ENCODE measurements at regions not wholly inside any gene's neighbourhood (a gene's known extent, or its start where the extent isn't known, plus 50 kb on each side); places are given as distances from the start of the nearest gene placed in this dataset.
"Not testable (repeated sequence)": the region's sequence is repeated elsewhere in the genome, so short reads cannot be mapped to it uniquely, and the experiment has no call there.

DNA sequence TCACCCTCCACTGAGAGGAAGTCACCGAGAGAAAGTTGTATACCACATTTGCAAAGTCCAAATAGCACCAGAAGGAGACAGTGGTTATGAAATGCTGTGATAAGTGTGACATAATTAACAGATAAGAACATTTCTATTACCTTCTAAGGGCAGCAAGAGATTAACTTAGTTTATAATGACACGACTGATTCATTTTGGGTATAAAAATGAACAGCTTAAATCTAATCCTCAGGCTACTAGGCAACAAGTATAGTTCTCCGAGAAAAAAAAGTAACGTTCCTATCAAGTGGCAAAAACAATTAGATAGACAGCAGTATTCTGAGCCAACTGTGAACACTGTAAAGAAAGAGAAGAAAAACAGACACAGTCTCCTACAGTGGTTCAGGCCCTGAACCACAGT, 431.2 kb upstream of the GRAMD2B start:
- DNase-seq (no peak), ATAC-seq (no peak)
- Histone ChIP-seq H3K27me3 (no peaks in the 10 kb centered on the region), H3K27ac (no peak overlapping the region), H3K36me3 (no peaks in the 10 kb centered on the region), H3K9me3 (peaks cover 0 to under 1% (median 0%) of the 10 kb centered on the region in 12 donors), H3K4me1 (peaks cover 0 to 6% (median 0%) of the 10 kb centered on the region in 12 donors), H3K4me3 (no peak overlapping the region)
- intact Hi-C loops (cut with DNase I), result loop anchor here in 1 of 10 donors (10.0 kb wide), 1 partner anchor 103 kb away; no protein-coding TSS in a partner anchor
- WGBS, 4 donors, result 37 to 49% (median 40%) methylated on average over 4 of the region's 4 CpGs
- no peak for TF ChIP-seq POLR2A (IDR thresholded peaks at IDR 0.05)
- TF ChIP-seq, protein P1, sequence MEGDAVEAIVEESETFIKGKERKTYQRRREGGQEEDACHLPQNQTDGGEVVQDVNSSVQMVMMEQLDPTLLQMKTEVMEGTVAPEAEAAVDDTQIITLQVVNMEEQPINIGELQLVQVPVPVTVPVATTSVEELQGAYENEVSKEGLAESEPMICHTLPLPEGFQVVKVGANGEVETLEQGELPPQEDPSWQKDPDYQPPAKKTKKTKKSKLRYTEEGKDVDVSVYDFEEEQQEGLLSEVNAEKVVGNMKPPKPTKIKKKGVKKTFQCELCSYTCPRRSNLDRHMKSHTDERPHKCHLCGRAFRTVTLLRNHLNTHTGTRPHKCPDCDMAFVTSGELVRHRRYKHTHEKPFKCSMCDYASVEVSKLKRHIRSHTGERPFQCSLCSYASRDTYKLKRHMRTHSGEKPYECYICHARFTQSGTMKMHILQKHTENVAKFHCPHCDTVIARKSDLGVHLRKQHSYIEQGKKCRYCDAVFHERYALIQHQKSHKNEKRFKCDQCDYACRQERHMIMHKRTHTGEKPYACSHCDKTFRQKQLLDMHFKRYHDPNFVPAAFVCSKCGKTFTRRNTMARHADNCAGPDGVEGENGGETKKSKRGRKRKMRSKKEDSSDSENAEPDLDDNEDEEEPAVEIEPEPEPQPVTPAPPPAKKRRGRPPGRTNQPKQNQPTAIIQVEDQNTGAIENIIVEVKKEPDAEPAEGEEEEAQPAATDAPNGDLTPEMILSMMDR (IDR thresholded peaks at IDR 0.05), result no peak

DNA sequence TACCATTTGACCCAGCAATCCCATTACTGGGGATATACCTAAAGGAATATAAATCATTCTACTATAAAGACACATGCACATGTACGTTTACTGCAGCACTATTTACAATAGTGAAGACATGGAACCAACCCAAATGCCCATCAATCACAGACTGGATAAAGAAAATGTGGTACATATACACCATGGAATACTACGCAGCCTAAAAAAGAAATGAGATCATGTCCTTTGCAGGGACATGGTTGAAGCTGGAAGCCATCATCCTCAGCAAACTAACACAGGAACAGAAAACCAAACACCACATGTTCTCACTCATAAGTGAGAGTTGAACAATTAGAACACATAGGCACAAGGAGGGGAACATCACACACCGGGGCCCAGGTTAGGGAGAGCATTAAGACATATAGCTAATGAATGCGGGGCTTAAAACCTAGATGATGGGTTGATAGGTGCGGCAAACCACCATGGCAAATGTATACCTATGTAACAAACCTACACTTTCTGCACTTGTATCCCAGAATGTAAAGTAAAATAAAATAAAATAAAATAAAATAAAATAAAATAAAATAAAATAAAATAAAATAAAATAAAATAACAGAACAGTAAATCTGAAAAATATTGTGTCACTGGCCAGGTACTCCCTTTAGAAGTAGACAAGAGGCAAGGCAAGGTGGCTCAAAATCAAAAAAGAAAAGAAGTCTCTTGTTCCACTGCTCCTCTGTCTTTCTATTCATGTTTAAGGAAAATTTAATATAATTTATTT, 423.8 kb upstream of the GRAMD2B start:
- peaks cover 9 to 35% (median 20%) of the 10 kb centered on the region in 12 donors for H3K4me1 ChIP-seq
- not testable (repeated sequence) for H3K9me3 ChIP-seq, DNase-seq, H3K36me3 ChIP-seq, H3K27me3 ChIP-seq, H3K27ac ChIP-seq, H3K4me3 ChIP-seq, ATAC-seq
- 96 to 98% (median 97%) methylated on average over 5 of the region's 5 CpGs for WGBS, 4 donors
- intact Hi-C loops (cut with DNase I), result loop anchor here in 1 of 10 donors (5.0 to 10.0 kb wide), 2 partner anchors 43 to 95 kb away; no protein-coding TSS in a partner anchor

DNA sequence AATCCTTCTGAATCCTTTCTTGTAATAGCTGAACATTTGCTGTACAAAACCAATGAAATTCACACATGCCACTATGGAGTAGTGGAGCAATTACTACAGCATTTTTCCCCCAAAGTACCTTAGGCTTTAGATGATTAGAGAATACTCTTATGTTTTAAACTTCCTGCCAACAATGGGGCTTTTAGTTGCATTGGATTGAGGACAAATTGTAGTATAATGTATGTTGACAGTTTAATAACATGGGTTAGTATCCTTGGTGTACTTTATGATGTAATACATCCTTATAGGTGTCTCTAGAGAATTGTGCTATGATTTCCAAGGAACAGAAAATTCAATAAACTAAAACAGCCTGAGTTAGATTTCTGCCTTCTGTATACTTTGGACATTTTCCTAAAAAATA, 422.7 kb upstream of the GRAMD2B start:
- DNase-seq (no peak), ATAC-seq (no peak)
- H3K27ac ChIP-seq, result no peak overlapping the region
- no peaks in the 10 kb centered on the region for H3K27me3 ChIP-seq
- no peak overlapping the region for H3K4me3 ChIP-seq
- no peak for TF ChIP-seq POLR2A (IDR thresholded peaks at IDR 0.05)
- TF ChIP-seq, protein P1 (IDR thresholded peaks at IDR 0.05), result no peak
- H3K9me3 ChIP-seq, result peaks cover 0 to 4% (median 0%) of the 10 kb centered on the region in 12 donors
- H3K4me1 ChIP-seq, result peaks cover 9 to 43% (median 22%) of the 10 kb centered on the region in 12 donors
- intact Hi-C loops (cut with DNase I), result loop anchor here in 1 of 10 donors (5.0 kb wide), 1 partner anchor 42 kb away; no protein-coding TSS in a partner anchor
- H3K36me3 ChIP-seq, result no peaks in the 10 kb centered on the region

DNA sequence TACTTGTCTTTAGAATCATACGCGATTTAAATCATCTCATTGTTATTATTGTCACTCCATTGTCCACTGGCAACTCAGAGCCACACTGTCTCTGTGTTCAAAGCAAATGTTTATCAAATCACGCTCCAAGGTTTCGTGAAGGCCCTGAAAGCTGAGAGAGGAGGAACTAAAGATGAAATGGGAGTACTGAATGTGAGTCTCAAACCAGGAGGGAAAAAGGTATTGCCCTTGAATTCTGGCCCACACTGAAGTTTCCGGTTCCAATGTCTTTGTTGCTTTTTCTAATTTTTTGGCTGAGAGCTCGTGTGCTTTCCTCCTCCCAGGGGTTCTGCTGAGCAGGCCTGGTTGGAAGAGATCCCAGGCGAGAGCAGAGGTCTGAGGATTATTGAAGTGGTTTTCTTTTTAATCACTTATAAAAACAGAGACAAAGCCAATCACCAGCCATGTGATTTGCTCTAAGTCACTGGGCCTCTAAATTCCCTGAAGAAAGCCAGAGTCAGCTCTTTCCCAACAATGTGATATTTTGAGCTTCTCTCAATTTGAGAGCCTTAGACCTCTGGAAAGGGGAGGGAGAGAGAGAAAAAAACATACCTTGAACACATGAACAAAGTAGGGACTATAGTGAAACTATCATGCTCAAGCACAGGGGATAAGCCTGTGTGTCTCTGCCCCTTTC, 420.8 kb upstream of the GRAMD2B start:
- Histone ChIP-seq H3K27me3 (no peaks in the 10 kb centered on the region), H3K4me3 (no peak overlapping the region), H3K9me3 (peaks cover 0 to under 1% (median 0%) of the 10 kb centered on the region in 12 donors), H3K27ac (peak overlapping the region in 11 of 12 donors; percentile 32 to 80 (median 63)), H3K36me3 (no peaks in the 10 kb centered on the region), H3K4me1 (peaks cover 9 to 43% (median 22%) of the 10 kb centered on the region in 12 donors)
- peak; percentile 85 to 97 (median 94) for ATAC-seq
- intact Hi-C loops (cut with DNase I), result loop anchor here in 1 of 10 donors (5.0 kb wide), 1 partner anchor 40 kb away; no protein-coding TSS in a partner anchor
- peak; percentile 69 to 83 (median 75) for DNase-seq
- 11 to 19% (median 15%) methylated on average over 7 of the region's 7 CpGs for WGBS, 4 donors
- no peak for TF ChIP-seq POLR2A (IDR thresholded peaks at IDR 0.05)
- TF ChIP-seq, protein P1 (IDR thresholded peaks at IDR 0.05), result no peak
